ES-I3 (cell line): ENCODE measurements at regions not wholly inside any gene's neighbourhood (a gene's known extent, or its start where the extent isn't known, plus 50 kb on each side); places are given as distances from the start of the nearest gene placed in this dataset.

Experiments used
- H3K36me3 ChIP-seq: 2 replicates; pipeline ENCODE4 v1.6.1; 2013; ENCODE audit warnings: mild to moderate bottlenecking, low read length, control low read depth, moderate library complexity; ENCODE audit not compliant: insufficient read depth
- H3K4me1 ChIP-seq: 2 replicates; pipeline ENCODE4 v1.6.1; 2013; ENCODE audit warnings: mild to moderate bottlenecking, control low read depth, low read length; ENCODE audit not compliant: insufficient read depth
- H3K9ac ChIP-seq: 2 replicates; pipeline ENCODE4 v1.6.1; 2013; ENCODE audit warnings: low read depth, mild to moderate bottlenecking, low read length, moderate library complexity
- H3K9me3 ChIP-seq: 2 replicates; pipeline ENCODE4 v1.6.1; 2013; ENCODE audit warnings: mild to moderate bottlenecking, low read length, moderate library complexity; ENCODE audit not compliant: control insufficient read depth, insufficient read depth

- H3K36me3 ChIP-seq: no peaks in the 10 kb centered on the region
- peaks cover 9% of the 10 kb centered on the region; the same call in 1 of the 2 replicates for H3K4me1 ChIP-seq
- no peaks in the 10 kb centered on the region for H3K9me3 ChIP-seq
- no peak overlapping the region for H3K9ac ChIP-seq
Measured at GRCh38 chr10:10848488-10849111, 169.1 kb upstream of the CELF2 start.

- Histone ChIP-seq H3K4me1 (peaks cover 9% of the 10 kb centered on the region; the same call in 1 of the 2 replicates), H3K9me3 (no peaks in the 10 kb centered on the region), H3K9ac (no peak overlapping the region), H3K36me3 (no peaks in the 10 kb centered on the region)
Measured at GRCh38 chr10:10849306-10849705, 168.4 kb upstream of the CELF2 start.

GRCh38 chr10:10850214-10850613, 167.5 kb upstream of the CELF2 start:
- Histone ChIP-seq H3K9me3 (no peaks in the 10 kb centered on the region), H3K4me1 (no peaks in the 10 kb centered on the region; the same call in 1 of the 2 replicates), H3K9ac (no peak overlapping the region), H3K36me3 (no peaks in the 10 kb centered on the region)

GRCh38 chr10:10852464-10852863, 165.2 kb upstream of the CELF2 start:
- no peaks in the 10 kb centered on the region for H3K4me1 ChIP-seq
- H3K36me3 ChIP-seq: no peaks in the 10 kb centered on the region
- no peaks in the 10 kb centered on the region for H3K9me3 ChIP-seq
- no peak overlapping the region for H3K9ac ChIP-seq

- no peaks in the 10 kb centered on the region for H3K4me1 ChIP-seq
- no peaks in the 10 kb centered on the region for H3K36me3 ChIP-seq
- no peaks in the 10 kb centered on the region for H3K9me3 ChIP-seq
- H3K9ac ChIP-seq: no peak overlapping the region
Measured at GRCh38 chr10:10853954-10854353, 163.7 kb upstream of the CELF2 start.

GRCh38 chr10:10854725-10855124, 162.9 kb upstream of the CELF2 start:
- no peaks in the 10 kb centered on the region for H3K9me3 ChIP-seq
- no peaks in the 10 kb centered on the region for H3K36me3 ChIP-seq
- H3K9ac ChIP-seq: no peak overlapping the region
- H3K4me1 ChIP-seq: no peaks in the 10 kb centered on the region

GRCh38 chr10:10855151-10855581, 162.5 kb upstream of the CELF2 start:
- Histone ChIP-seq H3K4me1 (no peaks in the 10 kb centered on the region), H3K36me3 (no peaks in the 10 kb centered on the region), H3K9me3 (no peaks in the 10 kb centered on the region), H3K9ac (no peak overlapping the region)

GRCh38 chr10:10860455-10860976, 157.2 kb upstream of the CELF2 start:
- no peaks in the 10 kb centered on the region for H3K36me3 ChIP-seq
- no peaks in the 10 kb centered on the region for H3K4me1 ChIP-seq
- H3K9ac ChIP-seq: no peak overlapping the region
- H3K9me3 ChIP-seq: no peaks in the 10 kb centered on the region; the same call in 1 of the 2 replicates

- Histone ChIP-seq H3K36me3 (no peaks in the 10 kb centered on the region), H3K9me3 (no peaks in the 10 kb centered on the region; the same call in none of the 2 replicates), H3K4me1 (no peaks in the 10 kb centered on the region), H3K9ac (no peak overlapping the region)
Measured at GRCh38 chr10:10865303-10865702, 152.4 kb upstream of the CELF2 start.

- Histone ChIP-seq H3K4me1 (peaks cover 4% of the 10 kb centered on the region; the same call in 1 of the 2 replicates), H3K9ac (no peak overlapping the region), H3K36me3 (no peaks in the 10 kb centered on the region), H3K9me3 (no peaks in the 10 kb centered on the region; the same call in none of the 2 replicates)
Measured at GRCh38 chr10:10865913-10866312, 151.8 kb upstream of the CELF2 start.

GRCh38 chr10:10869592-10869991, 148.1 kb upstream of the CELF2 start:
- H3K9ac ChIP-seq: no peak overlapping the region

GRCh38 chr10:10870523-10871241, 147.0 kb upstream of the CELF2 start:
- Histone ChIP-seq H3K36me3 (no peaks in the 10 kb centered on the region), H3K9ac (no peak overlapping the region), H3K4me1 (peaks cover 25% of the 10 kb centered on the region), H3K9me3 (no peaks in the 10 kb centered on the region; the same call in 1 of the 2 replicates)

More at GRCh38 chr10:10869592-10869991, 148.1 kb upstream of the CELF2 start:
- no peaks in the 10 kb centered on the region; the same call in 1 of the 2 replicates for H3K9me3 ChIP-seq
- peaks cover 25% of the 10 kb centered on the region for H3K4me1 ChIP-seq
- H3K36me3 ChIP-seq: no peaks in the 10 kb centered on the region

GRCh38 chr10:10871352-10871751, 146.3 kb upstream of the CELF2 start:
- Histone ChIP-seq H3K36me3 (no peaks in the 10 kb centered on the region), H3K9me3 (no peaks in the 10 kb centered on the region; the same call in 1 of the 2 replicates), H3K4me1 (peaks cover 25% of the 10 kb centered on the region), H3K9ac (no peak overlapping the region)

- no peaks in the 10 kb centered on the region; the same call in 1 of the 2 replicates for H3K9me3 ChIP-seq
- H3K4me1 ChIP-seq: peaks cover 25% of the 10 kb centered on the region
- no peak overlapping the region; the same call in 1 of the 2 replicates for H3K9ac ChIP-seq
- H3K36me3 ChIP-seq: no peaks in the 10 kb centered on the region
Measured at GRCh38 chr10:10872035-10872673, 145.5 kb upstream of the CELF2 start.
